ENCODE measurements at regions not wholly inside any gene's neighbourhood (a gene's known extent, or its start where the extent isn't known, plus 50 kb on each side); places are given as distances from the start of the nearest gene placed in this dataset.
"Not testable (repeated sequence)": the region's sequence is repeated elsewhere in the genome, so short reads cannot be mapped to it uniquely, and the experiment has no call there.

- FAIRE-seq, result no peak
Measured at GRCh38 chr10:25724241-25724640, 209.8 kb upstream of the MYO3A start.

DNA sequence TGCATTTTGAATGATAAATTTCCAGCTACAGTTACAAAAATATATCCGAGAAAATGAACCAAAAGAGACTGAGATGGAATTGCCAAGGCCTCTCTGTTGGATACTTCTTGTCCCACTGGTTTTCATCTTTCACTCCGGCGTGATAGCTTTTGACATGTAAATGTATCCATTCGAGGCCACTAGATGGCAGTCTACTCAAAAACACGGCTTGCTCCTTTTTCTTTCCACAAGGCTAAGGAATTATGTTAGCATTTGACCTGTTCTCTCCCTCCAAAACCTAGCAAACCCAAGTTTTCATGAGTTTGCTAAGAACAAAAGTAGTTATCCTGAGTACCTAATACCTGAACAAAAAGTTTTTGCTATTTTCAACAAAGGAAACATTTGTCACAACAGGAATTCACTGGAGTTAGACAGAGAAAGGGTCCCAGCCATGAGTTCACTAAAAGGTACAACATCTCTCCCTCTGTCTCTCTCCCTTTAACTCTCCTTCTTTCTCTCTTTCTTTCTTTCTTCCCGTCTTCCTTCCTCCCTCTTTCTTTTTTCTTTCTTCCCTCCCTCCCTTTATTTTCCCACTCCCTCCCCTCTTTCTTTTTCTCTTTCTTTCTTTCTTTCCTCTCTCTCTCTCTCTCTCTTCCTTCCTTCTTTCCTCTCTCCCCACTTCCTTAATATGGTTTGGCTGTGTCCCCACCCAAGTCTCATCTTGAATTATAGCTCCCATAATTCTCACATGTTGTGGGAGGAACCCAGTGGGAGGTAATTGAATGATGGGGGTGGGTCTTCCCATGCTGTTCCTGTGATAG lies 207.9 kb upstream of the MYO3A start:
- no peak for FAIRE-seq

DNA sequence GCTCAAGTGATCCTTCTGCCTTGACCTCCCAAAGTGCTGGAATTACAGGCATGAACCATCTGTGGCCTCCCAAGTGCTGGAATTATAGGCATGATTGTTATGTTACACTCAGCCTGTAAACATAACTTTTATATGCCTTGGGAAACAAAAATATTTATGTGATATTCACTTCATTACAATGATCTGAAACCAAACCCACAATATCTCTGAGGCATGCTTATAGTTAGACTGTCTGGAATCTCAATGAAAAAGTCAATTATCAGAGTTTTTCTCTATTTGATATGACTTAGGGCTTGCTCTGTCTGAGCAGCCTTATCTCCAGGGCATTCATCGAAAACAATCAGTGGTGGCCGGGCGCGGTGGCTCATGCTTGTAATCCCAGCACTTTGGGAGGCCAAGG lies 195.3 kb upstream of the MYO3A start:
- no peak for FAIRE-seq

DNA sequence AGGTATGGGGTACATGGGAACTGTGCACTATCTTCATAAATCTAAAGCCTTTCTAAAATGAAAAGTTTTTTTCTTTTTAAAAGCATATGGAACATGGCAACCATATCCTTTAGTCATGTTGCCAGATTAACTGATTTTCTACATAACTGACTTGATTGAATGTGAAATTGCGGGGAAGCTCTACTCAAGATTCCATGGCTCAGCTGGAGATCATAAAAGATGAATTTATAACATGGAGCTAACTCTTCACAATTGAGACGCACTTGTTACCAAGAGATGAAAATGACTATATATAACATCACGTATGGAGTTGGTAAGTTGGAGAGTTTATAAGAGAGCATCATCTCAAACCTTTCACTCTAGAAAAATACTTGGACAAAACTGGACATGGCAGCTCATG lies 190.2 kb upstream of the MYO3A start:
- no peak for FAIRE-seq

GRCh38 chr10:25744574-25744973 lies 189.5 kb upstream of the MYO3A start:
- no peak for FAIRE-seq

- FAIRE-seq, result no peak
Measured at GRCh38 chr10:25745976-25746375, 188.1 kb upstream of the MYO3A start.

- FAIRE-seq, result no peak
Measured at GRCh38 chr10:25747084-25747483, 186.9 kb upstream of the MYO3A start.

GRCh38 chr10:25748509-25748908 lies 185.5 kb upstream of the MYO3A start:
- FAIRE-seq, result no peak

DNA sequence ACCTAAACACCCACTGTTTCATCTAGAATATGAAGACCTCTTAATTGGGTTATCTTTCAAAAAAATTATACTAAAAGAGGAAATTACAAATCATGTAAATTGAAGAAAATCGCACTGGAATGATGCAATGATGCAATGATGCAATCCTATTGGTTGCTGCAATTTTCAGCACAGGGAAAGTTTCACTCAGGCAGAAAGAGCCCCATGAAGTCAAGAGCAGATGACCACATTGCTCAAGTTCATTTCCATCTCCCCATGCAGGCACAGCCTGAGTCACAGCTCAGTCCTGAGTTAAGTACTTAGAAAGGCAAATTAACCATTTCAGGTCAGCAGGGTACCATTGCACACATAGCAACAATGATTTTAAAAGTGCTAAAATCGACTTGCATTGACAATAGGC lies 180.3 kb upstream of the MYO3A start:
- FAIRE-seq, result no peak

DNA sequence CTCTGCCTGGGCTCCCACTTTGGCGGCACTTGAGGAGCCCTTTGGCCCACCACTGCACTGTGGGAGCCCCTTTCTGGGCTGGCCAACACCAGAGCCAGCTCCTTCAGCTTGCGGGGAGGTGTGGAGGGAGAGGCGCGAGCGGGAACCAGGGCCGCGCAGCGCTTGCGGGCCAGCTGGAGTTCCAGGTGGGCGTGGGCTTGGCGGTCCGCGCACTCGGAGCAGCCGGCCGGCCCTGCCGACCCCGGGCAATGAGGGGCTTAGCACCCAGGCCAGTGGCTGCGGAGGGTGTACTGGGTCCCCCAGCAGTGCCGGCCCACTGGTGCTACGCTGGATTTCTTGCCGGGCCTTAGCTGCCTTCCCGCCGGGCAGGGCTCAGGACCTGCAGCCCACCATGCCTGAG lies 178.2 kb upstream of the MYO3A start:
- FAIRE-seq, result not testable (repeated sequence)

DNA sequence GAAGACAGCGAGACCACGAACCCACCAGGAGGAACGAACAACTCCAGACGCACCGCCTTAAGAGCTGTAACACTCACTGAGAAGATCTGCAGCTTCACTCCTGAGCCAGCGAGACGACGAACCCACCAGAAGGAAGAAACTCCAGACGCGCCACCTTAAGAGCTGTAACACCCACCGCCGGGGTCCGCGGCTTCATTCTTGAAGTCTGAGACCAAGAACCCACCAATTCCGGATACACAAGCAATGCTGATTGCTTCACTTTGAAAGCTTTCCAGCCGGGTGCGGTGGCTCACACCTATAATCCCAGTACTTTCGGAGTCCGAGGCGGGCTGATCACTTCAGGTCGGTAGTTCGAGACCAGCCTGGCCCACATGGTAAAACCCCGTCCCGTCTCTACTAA lies 177.2 kb upstream of the MYO3A start:
- no peak for FAIRE-seq

GRCh38 chr10:25758041-25758457 lies 176.0 kb upstream of the MYO3A start:
- FAIRE-seq, result no peak

DNA sequence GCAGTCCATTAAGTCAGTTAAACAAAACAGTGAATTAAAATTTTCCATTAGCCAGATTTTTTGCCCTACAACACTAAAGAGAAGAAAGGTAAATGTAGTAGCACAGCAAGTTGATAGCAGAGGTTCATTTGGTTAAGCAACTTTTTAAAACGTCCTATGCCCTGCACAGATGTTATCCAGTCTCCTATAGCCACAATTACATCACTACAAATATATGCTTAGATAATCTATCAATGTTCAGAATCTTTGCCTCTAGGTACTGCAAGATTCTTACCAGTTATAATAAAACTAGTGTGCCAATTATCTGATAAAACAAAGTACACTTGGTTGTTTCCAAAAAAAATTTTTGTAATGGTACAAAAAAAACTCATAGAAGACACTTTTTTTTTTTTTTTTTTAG lies 175.5 kb upstream of the MYO3A start:
- no peak for FAIRE-seq

- no peak for FAIRE-seq
Measured at GRCh38 chr10:25761937-25762336, 172.1 kb upstream of the MYO3A start.

- no peak for FAIRE-seq
Measured at GRCh38 chr10:25766213-25766612, 167.8 kb upstream of the MYO3A start.

GRCh38 chr10:25766687-25767221 lies 167.3 kb upstream of the MYO3A start:
- no peak for FAIRE-seq

- no peak for FAIRE-seq
Measured at GRCh38 chr10:25768167-25768566, 165.9 kb upstream of the MYO3A start.

- FAIRE-seq, result no peak
Measured at GRCh38 chr10:25778646-25779045, 155.4 kb upstream of the MYO3A start.

DNA sequence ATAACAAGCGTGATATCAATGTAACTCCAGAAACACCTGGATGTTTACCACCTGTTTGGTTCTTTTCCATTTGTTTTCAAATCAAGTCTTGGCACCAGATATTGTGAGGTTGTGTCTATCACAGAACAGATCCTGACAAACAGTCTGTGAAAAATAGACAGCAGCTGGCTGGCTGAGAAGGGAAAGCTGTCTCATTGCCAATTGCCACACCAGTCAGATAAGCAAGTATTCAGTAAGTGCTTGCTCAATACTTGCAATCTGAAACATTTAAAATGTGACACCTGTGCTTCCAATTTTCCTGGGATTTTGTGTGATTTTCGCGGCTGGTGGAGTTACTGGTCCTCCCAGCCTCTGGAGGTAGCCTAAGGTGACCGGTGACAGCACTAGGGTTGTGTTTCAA lies 147.9 kb upstream of the MYO3A start:
- no peak for FAIRE-seq

- FAIRE-seq, result no peak
Measured at GRCh38 chr10:25786899-25787298, 147.1 kb upstream of the MYO3A start.

- FAIRE-seq, result no peak
Measured at GRCh38 chr10:25797888-25798429, 136.1 kb upstream of the MYO3A start.

DNA sequence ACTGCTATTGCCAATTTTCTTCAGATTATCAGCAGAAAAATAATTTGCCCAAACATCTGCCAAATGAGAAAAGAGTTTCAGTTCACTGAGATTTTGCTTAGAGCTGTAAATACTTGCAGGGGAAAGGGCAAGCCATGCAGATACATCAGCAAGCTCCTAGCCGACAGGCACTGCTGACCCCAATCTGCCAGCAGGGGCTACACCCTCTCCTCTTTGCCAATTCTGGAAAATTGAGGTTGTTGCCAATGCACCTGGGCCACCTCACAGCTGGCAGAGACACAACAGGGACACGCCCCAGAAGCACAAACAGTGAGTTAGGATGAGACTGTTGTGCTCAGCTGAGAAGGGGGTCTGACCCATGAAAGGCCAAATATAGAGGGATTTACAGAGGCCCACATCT lies 129.5 kb upstream of the MYO3A start:
- FAIRE-seq, result no peak

- no peak for FAIRE-seq
Measured at GRCh38 chr10:25805986-25806385, 128.0 kb upstream of the MYO3A start.

- FAIRE-seq, result no peak
Measured at GRCh38 chr10:25808372-25808771, 125.7 kb upstream of the MYO3A start.

All from colon (tissue), 2 donors.